ENCODE measurements at regions not wholly inside any gene's neighbourhood (a gene's known extent, or its start where the extent isn't known, plus 50 kb on each side); places are given as distances from the start of the nearest gene placed in this dataset.
"Not testable (repeated sequence)": the region's sequence is repeated elsewhere in the genome, so short reads cannot be mapped to it uniquely, and the experiment has no call there.

DNA sequence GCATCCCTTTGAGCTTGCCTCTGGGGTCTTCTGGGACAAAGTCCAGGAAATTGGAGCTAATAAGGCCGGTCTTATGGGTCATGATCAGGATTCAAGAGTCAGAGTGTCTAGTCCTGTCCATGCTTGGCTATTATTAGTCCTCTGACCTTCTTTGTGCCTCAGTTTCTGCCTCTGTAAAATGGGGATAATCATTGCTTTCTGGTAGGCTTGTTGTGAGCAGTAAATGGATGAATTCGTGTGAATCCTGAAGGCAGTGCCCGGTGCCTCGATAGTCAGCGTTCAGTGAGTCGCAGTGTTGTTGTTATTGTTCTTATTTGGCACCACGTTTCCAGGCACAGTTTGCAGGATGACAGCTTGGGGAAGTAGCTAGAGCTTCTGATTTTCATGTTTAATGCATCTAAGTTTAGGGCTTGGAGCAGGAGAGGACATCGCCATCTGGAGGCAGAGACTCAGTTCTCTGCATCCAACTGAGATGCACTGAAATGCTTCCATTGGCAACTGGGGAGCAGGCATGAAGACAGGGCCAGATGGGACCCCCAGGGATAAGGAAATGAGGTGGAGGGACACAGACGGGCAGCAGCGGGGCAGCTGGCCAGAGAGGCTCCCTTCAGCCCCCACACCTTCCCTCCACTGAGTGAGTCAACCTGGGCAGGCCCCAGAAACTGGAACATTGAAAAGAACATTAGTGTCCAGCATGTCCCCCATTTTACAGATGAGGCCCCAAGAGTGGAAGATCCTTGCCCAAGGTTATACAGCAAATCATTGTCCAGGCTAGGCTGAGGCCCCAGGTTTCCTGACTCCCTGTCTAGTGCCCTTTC, 160.3 kb downstream of the PTPRU start:
- peak; percentile 28 for DNase-seq

DNA sequence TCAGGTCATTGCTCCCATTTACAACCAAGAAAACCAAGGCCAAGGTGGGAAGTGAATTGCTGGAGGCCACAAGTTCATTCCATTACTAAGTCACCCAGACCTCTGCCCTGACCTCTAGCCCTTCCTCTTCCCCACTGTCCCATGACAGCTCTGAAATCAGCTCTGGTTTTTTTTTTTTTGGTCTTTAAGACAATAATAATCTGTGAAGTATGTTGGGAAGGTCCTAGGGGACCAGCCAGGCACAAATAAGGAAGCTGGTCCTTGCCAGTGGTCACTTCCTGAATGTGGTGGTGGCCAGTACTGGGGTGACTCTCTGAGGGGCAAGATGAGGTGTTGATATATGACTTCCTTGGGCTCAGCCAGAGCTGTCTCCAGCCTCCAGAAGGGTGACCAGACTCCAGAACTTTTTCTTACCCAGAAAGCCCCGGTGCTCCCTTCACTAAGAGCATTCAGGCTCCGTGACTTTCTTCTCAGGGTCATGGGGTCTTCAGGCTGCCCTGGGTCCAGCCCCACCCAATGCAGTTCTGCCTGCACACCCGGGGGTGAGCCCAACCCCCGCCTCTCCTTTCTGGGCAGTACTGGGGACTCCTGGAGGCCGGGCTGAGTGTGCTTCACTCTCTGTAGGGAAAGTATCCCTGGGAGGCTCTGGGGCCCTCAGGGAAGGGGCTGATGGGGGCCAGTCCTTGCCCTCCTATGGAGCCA, 159.6 kb downstream of the PTPRU start:
- no peak for DNase-seq

DNA sequence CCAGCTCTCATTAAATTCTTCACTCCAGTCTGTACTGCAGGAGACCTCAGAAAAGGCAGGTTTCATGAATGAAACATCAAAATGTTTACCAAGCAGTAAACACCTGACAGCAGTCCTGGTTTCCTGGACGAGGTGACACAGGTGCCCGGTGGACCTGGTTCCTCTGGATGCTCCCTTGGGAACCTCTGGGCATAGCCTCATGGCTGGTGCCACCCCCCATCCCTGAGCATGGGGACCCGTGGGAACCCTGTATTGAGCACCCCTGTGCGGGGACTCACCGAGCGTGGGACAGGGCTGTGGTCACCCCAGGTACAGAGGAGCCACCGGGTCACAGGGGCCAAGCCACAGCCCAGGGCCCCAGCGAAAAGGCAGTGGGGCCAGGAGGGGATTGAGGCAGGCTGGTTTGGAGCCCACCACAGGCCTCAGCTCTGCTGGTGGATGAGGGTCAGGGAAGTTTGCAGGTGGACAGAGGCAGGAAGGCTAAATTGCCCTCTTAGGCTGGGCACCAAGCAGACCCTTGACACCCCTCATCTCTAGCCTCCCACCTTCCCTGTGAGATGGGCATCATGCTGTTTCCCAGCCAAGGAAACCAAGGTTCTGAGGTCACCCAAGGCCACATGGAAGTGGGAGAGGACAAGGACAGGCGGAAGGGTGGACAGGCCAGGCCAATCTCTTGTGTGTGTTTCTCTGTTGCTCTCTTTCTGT, 158.4 kb downstream of the PTPRU start:
- DNase-seq, result peak; percentile 97

DNA sequence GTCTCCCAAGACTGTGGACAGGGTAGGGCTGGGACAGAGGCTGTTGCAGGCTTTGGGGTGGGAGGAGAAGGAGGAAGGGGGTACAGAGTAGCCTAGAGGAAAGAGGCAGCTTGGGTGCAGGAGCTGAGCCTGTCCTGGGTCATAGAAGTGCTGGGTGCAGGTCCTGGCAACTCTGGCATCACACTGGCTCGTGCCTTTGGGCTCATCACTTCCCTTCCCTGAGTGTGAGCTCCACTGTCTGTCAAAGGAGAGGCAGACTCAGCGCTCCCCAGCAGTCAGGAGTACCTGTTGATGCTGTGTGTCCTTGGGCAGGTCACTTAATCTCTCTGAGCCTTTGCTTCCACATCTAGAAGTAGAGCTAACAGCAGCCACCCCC, 157.1 kb downstream of the PTPRU start:
- no peak for DNase-seq

DNA sequence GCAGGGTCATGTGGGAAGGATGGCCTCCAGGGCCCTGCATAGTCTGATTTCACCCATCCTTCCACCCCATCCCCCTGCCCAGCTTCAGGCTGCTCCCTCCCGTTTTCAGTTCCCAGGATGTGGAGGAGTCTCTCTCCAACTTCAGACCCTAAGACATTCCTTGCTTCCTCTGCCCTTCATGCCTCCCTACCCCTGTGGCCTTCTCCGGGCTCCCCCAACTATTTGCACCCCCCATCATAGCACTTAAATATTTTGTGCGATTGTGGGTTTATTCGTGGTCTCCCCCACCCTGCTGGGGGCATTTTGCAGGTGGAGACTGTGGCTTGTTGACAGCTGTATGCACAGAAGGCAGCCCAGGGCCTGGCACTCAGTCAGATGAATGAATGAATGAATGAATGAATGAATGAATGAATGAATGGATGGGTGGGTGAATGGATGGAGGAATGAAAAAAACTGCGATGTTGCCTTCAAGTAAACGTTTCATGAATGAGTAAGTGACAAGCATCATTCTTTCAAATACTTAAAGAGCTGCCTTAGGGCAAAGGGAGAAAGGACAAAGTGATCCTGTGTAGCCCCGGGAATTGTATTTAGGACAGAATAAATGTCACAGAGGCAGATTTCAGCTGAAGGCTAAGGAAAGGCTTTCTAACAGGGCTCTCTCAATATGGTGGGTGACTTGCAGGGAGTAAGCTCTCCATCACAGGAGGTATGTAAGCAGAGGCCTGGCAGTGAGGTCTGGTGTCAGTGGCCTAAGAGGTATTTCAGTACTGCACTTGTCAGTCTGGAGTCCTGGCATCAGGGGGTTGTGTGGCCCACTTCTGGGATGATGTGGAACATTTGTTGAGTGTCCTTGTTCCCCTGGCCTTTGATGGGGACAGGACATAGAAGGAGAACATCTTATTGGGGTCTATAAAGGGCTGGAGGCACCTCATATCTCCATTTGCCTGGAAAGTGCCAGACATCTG, 156.4 kb downstream of the PTPRU start:
- DNase-seq, result no peak

DNA sequence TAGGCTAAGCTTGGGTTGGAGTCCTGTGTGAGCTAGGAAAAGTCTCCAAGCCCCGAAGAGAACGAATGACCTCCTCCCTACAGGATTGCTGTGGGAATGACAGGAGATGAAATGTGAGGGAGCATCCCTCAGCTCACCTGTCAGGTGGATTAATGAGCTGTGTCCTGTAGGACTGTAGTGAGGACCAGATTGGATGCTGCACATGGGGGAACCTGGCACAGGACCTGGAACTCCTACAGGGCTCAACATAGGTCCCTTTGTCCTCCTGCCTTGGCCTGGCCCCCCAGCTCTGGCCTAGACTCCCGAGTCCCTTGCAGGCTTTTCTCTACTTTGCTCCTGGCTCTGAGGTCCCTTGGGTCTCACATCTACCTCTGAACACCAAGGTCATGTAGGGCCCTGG, 155.7 kb downstream of the PTPRU start:
- DNase-seq, result no peak

DNA sequence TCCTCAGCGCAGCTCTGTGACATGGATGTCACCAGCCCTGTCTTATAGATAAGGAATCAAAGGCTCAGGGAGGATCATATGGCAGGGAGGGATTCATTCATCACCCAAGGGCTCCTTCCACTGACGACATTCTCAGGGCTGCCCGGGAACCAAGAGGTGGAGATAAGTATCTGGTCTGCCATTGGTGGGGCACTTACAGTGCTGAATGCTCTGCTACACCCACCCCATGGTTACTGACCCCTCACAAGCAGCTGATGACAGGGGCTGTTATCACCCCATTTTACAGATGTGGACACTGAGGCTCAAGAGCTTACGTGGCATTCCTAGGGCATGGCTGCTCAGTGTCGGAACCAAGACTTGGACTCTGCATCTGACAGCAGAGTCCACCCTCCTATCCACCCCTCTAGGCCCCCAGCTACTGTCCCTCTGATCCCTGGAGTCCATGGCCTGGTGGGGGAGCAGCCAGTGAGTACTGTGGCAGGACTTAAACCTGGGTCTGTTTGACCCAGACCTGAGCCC, 155.1 kb downstream of the PTPRU start:
- DNase-seq, result no peak

DNA sequence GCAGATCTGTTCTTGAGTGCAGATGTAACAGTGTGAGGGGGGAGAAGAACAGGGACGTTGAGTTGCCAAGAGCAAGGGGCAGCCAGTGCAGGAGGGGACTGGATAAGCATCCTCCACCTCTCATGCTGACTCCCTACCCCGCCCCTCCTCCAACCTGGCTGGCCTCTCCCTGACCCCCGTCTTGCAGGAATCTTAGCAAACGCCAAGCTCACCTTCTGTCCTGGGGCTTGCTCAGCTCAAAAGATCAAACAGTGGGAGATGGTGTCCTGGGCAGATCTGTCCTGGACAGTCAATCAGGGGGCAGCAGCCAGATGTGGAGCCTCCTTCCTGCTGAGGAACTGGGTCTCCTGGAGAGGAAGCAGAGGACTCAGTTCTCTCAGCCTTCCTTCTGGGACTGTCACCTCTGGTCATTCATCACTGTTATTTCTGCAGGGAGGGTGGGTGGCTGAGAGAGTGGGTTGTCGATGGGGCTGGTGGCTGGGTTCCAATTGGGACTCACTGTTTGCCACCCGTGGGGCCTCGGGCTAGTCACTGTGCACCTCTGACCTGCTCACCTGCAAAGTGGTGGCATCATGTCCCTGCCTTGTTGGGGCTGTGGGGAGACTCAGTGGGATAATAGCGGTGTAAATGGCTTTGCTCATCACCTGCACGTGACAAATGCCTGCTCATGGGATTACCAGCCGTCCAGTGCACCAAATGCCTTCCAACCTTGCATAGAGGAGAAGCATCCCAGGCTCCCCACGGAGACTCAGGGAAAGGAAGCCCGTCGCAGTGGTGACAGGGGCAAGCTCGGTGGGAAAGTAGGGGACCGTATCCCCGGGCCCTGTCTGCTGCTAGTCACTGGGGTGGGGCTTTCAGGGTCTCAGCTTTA, 154.4 kb downstream of the PTPRU start:
- no peak for DNase-seq

DNA sequence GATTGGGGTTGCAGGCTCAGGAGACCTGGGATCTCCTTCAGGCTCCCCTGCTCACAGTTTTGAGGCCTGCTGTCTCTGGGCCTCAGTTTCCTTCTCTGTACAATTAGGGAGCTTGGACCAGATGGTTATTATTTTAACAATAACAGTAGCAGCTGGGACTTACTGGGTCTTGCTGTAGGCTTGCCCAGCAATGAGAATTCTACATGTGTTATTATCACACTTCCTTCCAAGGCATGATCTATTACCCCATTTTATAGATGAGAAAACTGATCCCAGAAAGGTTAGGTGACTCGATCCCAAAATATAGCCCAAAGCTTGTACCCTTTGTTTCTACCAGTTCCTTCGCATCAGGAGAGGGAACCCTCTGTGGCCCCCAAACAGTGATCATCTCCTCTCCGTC, 153.8 kb downstream of the PTPRU start:
- DNase-seq, result no peak

DNA sequence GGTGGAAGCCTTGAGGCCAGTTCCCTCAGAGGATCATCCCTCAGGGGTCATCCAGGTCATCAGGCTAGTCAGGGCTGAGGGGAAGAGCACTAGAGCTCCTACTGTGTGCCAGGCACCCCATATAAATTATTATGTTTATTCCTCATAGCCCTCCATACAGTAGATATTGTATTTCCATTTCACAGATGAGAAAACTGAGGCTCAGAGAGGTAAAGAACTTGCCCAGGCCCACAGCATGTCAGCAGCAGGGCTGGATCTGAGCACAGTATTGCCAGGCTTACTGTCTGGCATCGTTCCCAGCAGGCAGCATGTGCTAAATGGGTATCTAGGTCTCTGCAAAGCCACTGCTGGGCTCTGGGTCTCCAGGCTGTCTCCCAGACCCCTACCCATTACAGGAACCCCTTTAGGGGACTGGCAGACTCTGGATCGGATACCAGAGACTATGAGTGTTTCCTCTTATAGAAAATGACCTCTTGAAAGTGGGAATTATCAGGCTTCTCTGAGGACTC, 153.3 kb downstream of the PTPRU start:
- DNase-seq, result no peak

DNA sequence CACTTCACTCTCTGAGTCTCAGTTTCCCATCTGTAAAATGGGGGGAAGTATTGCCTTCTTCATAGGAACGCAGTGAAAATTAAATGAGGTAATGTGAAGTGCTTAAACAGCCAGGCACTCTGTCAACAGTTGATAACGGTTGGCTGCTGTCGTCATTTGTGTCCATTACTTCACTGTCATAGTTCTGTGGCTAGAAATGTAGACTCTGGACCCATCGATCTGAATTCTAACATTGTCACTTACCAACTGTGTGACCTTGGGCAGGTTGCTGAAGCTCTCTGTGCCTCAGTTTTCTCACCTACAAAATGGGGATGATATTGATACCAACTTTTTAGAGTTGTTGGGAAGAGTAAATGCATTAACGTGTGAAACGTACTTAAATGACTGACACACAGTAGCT, 152.6 kb downstream of the PTPRU start:
- DNase-seq, result no peak

DNA sequence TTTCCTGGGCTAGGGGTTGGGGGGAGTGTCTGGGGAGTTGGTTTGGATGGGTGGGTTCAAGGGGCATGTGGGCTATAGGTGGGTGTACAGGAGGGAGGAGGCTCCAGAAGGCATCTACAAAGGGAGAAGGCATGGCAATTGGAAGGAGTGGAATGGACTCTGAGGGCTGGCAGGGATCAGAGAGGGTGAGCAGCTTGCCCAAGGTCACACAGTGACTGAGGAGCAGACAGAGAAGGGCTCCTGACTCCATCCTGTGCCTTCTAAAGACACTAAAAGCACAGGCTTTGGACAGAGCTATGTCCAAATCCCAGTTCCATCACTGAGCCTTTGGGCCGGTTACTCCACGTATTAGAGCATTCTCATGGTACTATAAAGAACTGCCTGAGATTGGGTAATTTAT, 151.8 kb downstream of the PTPRU start:
- DNase-seq, result no peak

DNA sequence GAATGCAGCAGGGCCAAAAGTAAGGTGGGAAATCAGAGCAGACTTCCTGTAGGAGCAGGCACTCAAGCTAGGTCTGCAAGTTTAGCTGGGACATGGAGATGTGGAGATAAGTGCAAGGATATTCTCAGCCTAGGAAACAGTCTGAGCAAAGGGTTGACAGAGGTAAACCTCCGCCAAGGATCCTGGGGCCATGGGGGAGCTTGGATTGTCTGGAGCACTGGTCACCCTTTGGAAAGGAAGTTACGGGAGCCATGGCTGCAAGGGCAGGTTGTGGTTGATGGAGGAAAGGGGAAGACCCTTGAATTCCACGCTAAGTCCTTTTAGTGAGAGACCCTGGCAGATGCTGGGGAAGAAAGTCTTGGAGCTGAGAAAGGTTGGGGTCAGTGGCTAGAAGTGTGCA, 150.9 kb downstream of the PTPRU start:
- DNase-seq, result no peak

DNA sequence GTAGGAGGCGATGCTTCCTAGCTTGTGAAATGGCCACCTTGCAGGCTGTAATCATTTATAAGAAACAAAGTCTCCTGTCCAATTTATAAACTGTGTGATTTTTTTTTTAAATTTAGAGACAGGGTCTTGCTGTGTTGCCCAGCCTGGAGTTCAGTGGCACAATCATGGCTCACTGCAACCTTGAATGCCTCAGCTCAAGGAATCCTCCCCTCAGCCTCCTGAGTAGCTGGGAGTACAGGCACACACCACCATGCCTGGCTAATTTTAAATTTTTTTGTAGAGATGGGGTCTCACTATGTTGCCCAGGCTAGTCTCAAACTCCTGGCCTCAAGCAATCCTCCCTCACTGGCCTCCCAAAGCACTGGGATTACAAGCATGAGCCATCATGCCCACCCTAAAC, 150.1 kb downstream of the PTPRU start:
- DNase-seq, result not testable (repeated sequence)

DNA sequence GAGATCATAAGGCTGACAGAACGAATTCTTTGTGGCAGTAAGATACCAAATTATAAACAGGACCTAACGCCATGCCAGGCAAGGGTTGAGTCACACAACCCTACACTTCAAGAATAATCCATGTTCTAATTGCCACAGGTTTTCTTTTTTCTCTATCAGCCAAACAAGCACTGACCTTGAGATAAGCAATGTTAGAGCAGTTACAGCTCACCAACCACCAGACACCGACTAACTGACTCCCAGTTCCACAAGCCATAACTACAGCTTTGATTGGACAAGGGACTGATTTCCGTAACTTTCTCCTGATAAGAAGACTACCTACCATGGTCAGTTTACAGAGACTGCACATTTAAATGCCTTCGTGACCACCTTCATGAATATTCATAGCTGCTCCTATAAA, 149.6 kb downstream of the PTPRU start:
- no peak for DNase-seq

DNA sequence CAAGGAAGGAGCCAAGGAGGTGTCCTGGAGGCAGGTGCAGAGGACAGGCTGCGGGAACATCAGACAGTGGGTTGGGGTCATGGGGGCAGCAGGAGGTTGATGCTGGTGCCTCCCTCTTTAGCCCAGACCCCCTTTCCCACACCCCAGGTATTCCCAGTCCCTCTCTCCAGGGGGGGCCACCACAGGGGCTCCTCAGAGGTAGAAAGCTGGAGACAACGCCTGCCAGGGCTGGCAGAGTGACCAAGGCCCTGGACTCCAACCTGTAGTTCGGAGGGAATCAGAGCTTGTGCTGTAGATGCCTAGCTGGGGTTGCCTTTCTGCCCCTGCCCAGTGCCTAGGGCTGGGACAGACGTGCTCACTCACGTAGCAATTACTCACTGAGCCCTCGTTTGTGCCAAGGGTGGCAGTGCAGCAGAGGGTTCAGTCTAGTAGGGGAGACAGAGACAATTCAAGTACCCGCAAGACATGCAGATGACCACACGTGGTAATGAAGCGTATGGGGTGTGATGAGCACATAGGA, 148.2 kb downstream of the PTPRU start:
- no peak for DNase-seq

DNA sequence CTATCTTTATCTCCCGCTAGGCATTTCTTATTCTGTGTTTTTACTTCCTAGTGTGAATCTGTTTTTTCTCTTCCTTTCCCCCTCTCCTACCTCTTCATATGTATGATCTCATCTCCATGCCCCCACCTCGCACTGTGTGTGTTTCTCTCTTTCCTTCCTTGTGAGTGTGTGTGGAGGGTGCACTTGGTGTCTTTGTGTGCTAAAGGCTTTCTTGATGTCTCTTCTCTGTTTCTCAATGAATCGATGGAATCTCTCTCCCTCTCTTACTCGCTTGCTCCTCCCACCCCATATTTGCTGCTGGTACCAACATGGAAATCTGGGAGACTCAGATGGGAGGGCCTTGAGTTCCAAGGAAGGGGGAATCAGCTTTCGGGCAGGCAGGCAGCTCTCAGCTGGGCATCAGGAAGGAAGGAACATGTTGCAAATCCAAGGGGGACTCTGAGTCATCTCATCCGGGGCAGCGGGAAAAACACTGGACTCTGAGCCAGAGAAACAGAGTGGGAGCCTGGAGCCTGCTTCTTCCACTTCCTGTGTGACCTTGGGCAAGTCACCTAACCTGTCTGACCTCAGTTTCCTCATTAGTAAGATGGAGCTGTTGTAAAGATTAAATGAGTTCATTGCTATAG, 147.5 kb downstream of the PTPRU start:
- DNase-seq, result no peak

DNA sequence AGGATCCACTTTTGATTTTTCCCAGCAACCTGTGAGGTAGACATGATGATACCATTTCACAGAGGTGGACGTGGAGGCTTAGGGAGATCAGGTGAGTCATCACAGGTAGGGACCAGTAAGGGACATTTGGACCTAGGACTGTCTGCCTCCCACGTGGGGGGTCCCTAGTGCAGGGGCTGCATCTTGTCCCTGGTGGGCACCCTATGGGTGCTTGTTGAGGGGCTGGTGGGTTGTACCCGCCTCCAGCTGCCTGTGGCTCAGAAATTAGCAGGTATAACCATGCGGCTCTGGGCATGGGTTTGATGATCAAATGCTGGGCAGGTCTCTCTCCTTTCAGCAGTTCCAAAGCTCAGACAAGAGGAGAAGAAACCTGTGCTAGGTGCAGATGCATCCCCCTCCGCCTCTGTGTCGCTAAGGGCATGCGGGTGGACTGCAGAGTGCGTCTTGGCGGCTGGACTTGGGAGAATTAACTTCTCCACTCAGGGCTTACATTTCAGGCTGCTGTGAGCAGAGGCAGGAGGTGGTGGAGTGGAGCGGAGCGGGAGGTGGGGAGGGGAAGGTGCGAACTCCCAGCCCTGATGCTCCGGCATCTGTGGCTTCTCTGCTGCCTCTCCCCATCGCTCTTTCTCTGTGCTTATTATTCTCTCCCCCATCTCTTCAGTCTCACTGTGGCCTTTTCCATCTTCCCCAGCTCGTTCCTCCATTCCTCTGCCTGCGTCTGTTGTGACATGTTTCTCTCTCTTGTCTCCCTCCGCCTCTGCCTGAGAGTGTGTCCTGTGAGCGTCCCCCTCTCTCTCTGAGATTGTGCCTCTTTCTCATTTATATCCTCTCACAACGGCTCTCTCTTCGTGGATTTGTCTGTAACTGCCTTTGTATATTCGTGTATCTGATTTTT, 146.8 kb downstream of the PTPRU start:
- DNase-seq, result no peak

DNA sequence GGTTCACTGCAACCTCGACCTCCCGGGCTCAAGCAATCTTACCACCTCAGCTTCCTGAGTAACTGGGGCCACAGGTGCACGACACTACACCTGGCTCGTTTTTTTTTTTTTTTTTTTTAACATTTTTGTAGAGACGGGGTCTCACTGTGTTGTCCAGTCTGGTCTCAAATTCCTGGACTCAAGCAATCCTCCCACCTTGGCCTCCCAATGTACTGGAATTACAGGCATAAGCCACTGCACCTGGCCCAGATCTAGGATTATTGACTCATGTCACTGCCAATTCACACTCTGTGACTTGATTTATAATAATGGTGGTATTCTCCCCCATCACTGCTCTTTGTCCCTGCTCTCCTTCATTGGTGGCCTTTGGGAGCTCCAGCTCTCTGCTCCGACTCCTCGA, 145.1 kb downstream of the PTPRU start:
- DNase-seq, result no peak

DNA sequence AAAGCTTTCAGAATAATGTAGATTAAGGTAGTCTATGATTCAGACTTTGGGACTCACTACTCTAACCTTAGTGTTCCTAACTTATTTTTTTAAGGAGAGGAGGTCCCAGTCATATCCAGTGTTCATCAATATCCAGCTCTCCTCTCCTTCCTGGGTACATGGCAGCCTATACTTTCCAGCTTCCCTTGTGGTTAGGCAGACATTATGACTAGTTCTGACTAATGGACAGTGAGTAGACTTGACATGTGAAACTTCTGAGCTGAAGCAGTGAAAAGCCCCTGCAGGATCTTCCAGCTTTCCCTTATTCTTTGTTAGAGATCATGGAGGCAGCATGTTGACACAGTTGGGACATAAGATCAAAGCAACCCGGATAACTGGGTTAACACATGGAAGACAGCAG, 144.2 kb downstream of the PTPRU start:
- DNase-seq, result no peak

All from DMS153 (cell line).